Breast epithelium (tissue), 3 donors: ENCODE measurements at regions not wholly inside any gene's neighbourhood (a gene's known extent, or its start where the extent isn't known, plus 50 kb on each side); places are given as distances from the start of the nearest gene placed in this dataset.

Experiments
- POLR2A ChIP-seq: fragments of 450-650 bp; IDR thresholded peaks from one replicate; pipeline ENCODE4 v1.6.1; 2016; ENCODE audit warnings: antibody characterized with exemption, mild to moderate bottlenecking, moderate library complexity
- POLR2AphosphoS5 ChIP-seq, 3 donors: sonication (generic); formaldehyde crosslinking; IDR thresholded peaks; one replicate each; pipeline ENCODE4 v1.6.1; 2017; ENCODE audit warnings: antibody characterized with exemption in 3 of 3
- TF ChIP-seq, protein P1 (sequence below), 3 donors: fragments of 450-650 bp; IDR thresholded peaks; one replicate each; pipeline ENCODE4 v1.5.1; 2016 to 2017; ENCODE audit warnings: antibody characterized with exemption in 3 of 3, mild to moderate bottlenecking in 3 of 3, moderate library complexity in 3 of 3

DNA sequence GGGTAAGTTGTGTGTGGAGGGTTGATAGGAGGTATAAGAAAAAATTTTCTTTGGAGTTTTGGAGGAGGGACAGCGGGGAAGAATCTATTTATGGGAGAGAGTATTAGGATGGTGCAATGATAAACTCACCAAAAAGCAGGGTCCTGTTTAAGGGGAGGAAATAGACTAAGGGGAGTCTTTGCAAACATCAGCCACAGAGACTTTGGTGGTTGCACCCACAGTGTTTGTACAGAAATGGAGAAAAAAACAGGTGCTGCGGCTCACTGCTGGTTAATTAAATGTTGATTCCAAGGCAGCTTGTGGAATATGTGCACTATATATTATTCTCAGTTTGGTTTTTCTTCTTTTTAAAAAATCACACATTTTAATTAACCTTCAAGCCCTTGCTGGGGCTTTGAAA is 182.1 kb downstream of the NECTIN3 start:
- TF ChIP-seq, protein P1, sequence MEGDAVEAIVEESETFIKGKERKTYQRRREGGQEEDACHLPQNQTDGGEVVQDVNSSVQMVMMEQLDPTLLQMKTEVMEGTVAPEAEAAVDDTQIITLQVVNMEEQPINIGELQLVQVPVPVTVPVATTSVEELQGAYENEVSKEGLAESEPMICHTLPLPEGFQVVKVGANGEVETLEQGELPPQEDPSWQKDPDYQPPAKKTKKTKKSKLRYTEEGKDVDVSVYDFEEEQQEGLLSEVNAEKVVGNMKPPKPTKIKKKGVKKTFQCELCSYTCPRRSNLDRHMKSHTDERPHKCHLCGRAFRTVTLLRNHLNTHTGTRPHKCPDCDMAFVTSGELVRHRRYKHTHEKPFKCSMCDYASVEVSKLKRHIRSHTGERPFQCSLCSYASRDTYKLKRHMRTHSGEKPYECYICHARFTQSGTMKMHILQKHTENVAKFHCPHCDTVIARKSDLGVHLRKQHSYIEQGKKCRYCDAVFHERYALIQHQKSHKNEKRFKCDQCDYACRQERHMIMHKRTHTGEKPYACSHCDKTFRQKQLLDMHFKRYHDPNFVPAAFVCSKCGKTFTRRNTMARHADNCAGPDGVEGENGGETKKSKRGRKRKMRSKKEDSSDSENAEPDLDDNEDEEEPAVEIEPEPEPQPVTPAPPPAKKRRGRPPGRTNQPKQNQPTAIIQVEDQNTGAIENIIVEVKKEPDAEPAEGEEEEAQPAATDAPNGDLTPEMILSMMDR (IDR thresholded peaks at IDR 0.05), result no peak
- TF ChIP-seq POLR2AphosphoS5 (IDR thresholded peaks at IDR 0.05), result no peak
- TF ChIP-seq POLR2A, result no peak
